Lower leg skin (tissue), 3 donors: ENCODE measurements at regions not wholly inside any gene's neighbourhood (a gene's known extent, or its start where the extent isn't known, plus 50 kb on each side); places are given as distances from the start of the nearest gene placed in this dataset.

Source experiments
- CTCF ChIP-seq, 3 donors: fragments of 450-650 bp; IDR thresholded peaks; one replicate each; pipeline ENCODE4 v1.5.1; 2016; ENCODE audit warnings: antibody characterized with exemption in 3 of 3, mild to moderate bottlenecking in 3 of 3, moderate library complexity in 2 of 3
- POLR2A ChIP-seq, 2 donors: fragments of 450-650 bp; IDR thresholded peaks; one replicate each; pipeline ENCODE4 v1.6.1; 2016 to 2017; ENCODE audit warnings: antibody characterized with exemption in 2 of 2, mild to moderate bottlenecking in 1 of 2, moderate library complexity in 1 of 2

DNA sequence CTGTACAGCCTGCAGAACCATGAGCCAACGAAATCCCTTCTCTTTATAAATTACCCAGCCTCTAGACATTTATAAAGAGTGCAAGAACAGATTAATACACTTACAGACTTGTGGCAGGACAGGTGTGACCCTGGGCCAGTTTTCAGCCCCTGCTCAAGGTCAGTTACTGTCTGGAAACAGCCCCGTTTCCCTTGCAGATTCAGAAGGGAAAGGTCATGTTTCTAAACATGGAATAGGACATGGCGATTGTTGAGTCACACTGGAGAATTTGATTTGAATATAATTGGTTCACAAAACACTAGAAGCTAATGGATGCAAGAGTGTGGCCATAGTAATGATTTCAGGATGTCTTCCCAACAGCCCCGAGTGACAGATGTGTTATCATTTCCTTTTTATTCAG, 248.8 kb downstream of the DLL1 start:
- no peak for TF ChIP-seq CTCF (IDR thresholded peaks at IDR 0.05)
- TF ChIP-seq POLR2A (IDR thresholded peaks at IDR 0.05) = no peak
